ENCODE measurements at regions not wholly inside any gene's neighbourhood (a gene's known extent, or its start where the extent isn't known, plus 50 kb on each side); places are given as distances from the start of the nearest gene placed in this dataset.

- TF ChIP-seq, protein P1, sequence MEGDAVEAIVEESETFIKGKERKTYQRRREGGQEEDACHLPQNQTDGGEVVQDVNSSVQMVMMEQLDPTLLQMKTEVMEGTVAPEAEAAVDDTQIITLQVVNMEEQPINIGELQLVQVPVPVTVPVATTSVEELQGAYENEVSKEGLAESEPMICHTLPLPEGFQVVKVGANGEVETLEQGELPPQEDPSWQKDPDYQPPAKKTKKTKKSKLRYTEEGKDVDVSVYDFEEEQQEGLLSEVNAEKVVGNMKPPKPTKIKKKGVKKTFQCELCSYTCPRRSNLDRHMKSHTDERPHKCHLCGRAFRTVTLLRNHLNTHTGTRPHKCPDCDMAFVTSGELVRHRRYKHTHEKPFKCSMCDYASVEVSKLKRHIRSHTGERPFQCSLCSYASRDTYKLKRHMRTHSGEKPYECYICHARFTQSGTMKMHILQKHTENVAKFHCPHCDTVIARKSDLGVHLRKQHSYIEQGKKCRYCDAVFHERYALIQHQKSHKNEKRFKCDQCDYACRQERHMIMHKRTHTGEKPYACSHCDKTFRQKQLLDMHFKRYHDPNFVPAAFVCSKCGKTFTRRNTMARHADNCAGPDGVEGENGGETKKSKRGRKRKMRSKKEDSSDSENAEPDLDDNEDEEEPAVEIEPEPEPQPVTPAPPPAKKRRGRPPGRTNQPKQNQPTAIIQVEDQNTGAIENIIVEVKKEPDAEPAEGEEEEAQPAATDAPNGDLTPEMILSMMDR (IDR thresholded peaks at IDR 0.05): no peak
- no peak for TF ChIP-seq POLR2A (IDR thresholded peaks at IDR 0.05)
- TF ChIP-seq EP300 (IDR thresholded peaks at IDR 0.05): no peak
Observed at GRCh38 chr4:127362686-127363085, 270.1 kb upstream of the INTU start.
